AG09309 (cell line): ENCODE measurements at regions not wholly inside any gene's neighbourhood (a gene's known extent, or its start where the extent isn't known, plus 50 kb on each side); places are given as distances from the start of the nearest gene placed in this dataset.

Experiments used
- DNase-seq: peaks from one replicate; pipeline ENCODE4 v3.0.0-alpha.2; 2010; ENCODE audit warnings: low read depth
- H3K4me3 ChIP-seq: 2 replicates; pipeline ENCODE4 v1.5.1; 2011; ENCODE audit warnings: mild to moderate bottlenecking, low read depth, low read length, moderate library complexity; ENCODE audit not compliant: control insufficient read depth
- TF ChIP-seq, protein P1 (sequence below): IDR thresholded peaks from 2 replicates; pipeline ENCODE4 v1.5.1; 2011; ENCODE audit warnings: mild to moderate bottlenecking, low read depth, low read length, inconsistent platforms; ENCODE audit not compliant: insufficient read depth, control insufficient read depth; ENCODE audit errors: missing control alignments

DNA sequence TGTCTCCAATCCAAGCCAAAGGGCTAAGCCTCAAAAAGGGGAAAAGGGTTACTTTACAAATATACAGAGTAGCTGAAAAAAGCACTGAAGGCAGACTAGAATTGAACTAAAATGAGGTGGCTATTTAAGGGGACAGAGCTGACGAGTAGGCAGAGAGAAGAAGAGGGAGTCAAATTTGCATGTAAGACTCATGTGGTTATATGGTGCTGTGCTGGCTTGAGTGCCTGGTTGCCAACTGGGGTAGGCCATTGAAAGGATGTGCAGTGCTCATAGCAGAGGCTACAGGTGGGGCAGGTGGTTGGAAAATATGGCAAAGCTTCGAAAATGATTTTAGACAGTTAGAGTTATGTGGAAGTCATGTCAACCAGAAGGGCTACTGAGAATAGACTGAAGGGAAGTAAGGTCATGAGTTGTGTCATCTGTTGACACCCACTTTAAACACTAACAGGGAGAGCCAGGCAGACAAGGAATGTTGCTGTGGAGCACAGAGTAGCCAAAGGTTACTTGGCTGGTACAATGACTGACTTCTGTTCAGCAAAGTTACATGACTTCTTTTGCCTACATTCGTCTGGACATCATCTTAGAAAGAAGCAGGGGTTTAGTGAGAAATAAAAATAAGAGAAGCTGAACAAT lies 1210.4 kb downstream of the ADGRL3 start:
- TF ChIP-seq, protein P1, sequence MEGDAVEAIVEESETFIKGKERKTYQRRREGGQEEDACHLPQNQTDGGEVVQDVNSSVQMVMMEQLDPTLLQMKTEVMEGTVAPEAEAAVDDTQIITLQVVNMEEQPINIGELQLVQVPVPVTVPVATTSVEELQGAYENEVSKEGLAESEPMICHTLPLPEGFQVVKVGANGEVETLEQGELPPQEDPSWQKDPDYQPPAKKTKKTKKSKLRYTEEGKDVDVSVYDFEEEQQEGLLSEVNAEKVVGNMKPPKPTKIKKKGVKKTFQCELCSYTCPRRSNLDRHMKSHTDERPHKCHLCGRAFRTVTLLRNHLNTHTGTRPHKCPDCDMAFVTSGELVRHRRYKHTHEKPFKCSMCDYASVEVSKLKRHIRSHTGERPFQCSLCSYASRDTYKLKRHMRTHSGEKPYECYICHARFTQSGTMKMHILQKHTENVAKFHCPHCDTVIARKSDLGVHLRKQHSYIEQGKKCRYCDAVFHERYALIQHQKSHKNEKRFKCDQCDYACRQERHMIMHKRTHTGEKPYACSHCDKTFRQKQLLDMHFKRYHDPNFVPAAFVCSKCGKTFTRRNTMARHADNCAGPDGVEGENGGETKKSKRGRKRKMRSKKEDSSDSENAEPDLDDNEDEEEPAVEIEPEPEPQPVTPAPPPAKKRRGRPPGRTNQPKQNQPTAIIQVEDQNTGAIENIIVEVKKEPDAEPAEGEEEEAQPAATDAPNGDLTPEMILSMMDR = no peak
- no peak overlapping the region for H3K4me3 ChIP-seq
- no peak for DNase-seq

DNA sequence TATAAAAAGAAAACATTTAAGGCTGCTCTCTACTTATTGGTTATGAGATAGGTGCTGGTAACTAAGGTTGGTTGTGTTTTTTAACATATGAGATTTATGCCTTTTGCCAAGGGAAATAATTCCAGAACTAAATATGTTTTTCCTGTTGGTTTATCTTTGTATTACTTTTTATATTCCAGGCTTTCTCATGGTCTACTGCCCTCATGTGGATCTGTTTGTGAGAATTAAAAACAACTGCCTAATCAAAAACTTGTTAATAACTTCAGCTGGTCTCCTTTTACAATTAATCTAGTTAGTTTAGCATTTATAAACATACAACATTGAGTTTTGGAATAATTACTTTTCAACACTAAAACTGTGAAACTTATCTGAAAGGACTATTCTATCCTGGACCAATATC lies 1208.3 kb downstream of the ADGRL3 start:
- DNase-seq = no peak
- TF ChIP-seq, protein P1 = no peak
- no peak overlapping the region for H3K4me3 ChIP-seq

DNA sequence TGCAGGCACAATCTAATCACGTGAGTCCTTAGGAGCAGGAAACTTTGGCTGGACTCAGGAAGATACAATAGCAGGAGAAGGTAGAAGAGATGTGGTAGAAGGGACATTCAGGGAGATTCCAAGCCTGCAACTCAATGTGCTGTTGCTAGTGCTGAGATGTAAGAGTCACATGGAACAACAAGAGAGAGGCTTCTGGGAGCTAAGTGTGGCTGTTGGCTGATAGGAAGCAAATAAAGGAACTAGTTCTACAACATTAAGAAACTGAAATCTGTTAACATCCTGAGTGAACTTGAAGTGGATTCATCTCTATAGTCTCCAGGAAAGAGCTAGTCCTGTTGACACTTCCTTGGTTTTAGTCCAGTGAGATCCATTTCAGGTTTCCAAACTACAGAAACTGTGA lies 1207.4 kb downstream of the ADGRL3 start:
- DNase-seq = no peak
- H3K4me3 ChIP-seq = no peak overlapping the region
- TF ChIP-seq, protein P1 = no peak

DNA sequence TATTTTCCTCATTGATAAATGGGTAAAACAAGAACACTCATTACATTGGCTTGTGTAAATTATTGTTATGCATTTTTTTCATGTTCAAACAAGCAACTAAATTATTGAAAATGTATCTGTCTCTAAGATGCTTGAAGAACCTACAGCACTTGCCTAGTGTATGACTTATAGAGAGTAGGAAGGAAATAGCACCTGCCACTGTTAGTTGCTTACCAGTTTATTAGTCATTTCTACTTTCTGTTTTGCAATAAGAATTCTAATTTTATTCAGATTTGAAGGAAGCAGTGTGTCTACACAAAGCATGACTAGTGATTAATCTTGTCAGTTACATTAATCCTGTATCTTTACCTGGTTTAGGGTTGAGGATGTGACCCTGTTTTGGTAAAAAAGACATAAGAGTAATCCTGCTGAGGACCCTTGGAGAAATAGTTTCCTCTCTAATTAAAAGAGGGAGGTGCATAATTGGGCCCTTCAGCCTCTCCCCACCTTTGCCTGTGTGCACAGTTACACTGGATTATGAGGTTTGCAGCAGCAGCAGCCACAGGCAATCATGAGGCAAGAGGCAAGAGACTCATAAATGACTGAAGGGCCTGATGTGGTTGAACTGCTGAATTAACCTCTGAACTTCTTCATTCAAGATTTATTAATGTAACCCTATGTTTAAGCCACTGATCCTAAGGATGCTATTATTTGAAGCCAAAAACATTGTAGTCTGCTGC lies 1202.1 kb downstream of the ADGRL3 start:
- TF ChIP-seq, protein P1 = no peak
- H3K4me3 ChIP-seq = no peak overlapping the region
- DNase-seq = no peak

DNA sequence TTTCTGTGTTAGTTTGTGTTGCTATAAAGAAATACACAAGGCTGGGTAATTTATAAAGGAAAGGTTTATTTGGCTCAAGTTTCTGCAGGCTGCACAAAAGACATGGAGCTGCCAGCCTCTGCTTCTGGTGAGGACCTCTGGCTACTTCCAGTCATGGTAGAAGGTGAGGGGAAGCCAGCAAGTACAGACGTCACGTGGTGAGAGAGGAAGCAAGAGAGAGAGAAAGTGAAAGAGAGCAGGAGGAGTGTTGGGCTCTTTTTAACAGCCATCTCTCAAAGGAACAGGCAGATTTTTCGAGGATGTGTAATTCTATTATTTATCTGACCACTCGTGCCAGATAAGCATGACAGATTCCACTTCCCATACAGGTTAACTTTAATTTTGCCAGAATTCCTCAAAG lies 1199.1 kb downstream of the ADGRL3 start:
- no peak for DNase-seq
- TF ChIP-seq, protein P1 = no peak
- H3K4me3 ChIP-seq = no peak overlapping the region

DNA sequence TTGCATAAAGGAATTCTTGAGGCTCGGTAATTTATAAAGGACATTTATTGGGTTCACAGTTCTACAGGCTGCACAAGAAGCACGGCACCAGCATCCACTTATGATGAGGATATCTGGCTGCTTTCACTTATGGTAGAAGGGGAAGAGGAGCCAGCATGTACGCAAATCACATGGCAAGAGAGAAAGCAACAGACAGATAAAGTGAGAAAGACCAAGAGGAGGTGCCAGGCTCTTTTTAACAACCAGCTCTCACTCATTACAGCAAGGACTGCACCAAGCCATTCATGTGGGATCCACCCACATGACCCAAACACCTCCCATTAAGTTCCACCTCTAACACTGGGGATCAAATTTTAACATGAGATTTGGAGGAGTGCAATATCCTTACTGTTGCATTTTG lies 1198.2 kb downstream of the ADGRL3 start:
- no peak overlapping the region for H3K4me3 ChIP-seq
- no peak for DNase-seq
- TF ChIP-seq, protein P1 = no peak
